NB4 (cell line): ENCODE measurements at regions not wholly inside any gene's neighbourhood (a gene's known extent, or its start where the extent isn't known, plus 50 kb on each side); places are given as distances from the start of the nearest gene placed in this dataset.
"Not testable (repeated sequence)": the region's sequence is repeated elsewhere in the genome, so short reads cannot be mapped to it uniquely, and the experiment has no call there.

Source experiments
- POLR2A ChIP-seq: IDR thresholded peaks from 2 replicates; pipeline ENCODE4 v1.6.1; 2011; ENCODE audit warnings: mild to moderate bottlenecking; ENCODE audit not compliant: insufficient read length; ENCODE audit errors: extremely low read depth
- TF ChIP-seq, protein P1 (sequence below): IDR thresholded peaks from one replicate; pipeline ENCODE4 v1.5.1; 2012; ENCODE audit warnings: low read depth, low read length

DNA sequence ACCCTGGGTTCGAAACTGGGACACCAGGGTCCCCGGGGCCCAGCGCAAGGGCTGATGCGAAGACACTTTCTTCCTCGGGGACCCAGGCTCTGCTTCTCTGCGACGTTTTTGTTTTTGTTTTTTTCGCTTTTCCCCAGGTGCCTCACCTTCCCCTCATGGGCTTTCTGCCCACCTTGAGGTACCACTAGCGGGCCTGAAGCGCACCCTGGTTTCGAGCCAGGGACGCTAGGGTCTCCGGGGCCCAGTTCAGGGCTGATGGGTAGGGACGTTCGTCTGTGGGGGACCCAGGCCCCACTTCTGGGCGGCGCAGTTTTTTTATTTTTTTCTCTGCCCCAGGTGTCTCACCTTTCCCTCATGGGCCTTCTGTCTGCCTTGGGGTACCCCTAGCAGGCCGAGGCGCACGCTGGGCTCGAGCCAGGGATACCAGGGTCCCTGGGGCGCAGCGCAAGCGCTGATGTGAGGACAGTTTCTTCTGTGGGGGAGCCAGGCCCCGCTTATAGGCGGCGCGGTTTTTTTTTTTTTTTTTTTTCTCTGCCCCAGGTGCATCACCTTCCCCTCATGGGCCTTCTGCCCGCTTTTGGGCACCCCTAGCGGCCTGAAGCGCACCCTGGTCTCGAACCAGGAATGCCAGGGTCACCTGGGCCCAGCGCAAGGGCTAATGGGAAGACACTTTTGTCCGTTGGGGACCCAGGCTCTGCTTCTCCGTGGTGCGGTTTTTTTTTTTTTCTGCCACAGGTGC, 166.8 kb upstream of the ZNG1F start:
- TF ChIP-seq, protein P1, sequence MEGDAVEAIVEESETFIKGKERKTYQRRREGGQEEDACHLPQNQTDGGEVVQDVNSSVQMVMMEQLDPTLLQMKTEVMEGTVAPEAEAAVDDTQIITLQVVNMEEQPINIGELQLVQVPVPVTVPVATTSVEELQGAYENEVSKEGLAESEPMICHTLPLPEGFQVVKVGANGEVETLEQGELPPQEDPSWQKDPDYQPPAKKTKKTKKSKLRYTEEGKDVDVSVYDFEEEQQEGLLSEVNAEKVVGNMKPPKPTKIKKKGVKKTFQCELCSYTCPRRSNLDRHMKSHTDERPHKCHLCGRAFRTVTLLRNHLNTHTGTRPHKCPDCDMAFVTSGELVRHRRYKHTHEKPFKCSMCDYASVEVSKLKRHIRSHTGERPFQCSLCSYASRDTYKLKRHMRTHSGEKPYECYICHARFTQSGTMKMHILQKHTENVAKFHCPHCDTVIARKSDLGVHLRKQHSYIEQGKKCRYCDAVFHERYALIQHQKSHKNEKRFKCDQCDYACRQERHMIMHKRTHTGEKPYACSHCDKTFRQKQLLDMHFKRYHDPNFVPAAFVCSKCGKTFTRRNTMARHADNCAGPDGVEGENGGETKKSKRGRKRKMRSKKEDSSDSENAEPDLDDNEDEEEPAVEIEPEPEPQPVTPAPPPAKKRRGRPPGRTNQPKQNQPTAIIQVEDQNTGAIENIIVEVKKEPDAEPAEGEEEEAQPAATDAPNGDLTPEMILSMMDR: not testable (repeated sequence)
- TF ChIP-seq POLR2A: not testable (repeated sequence)
